Neutrophil (primary cell): ENCODE measurements at regions not wholly inside any gene's neighbourhood (a gene's known extent, or its start where the extent isn't known, plus 50 kb on each side); places are given as distances from the start of the nearest gene placed in this dataset.
"Not testable (repeated sequence)": the region's sequence is repeated elsewhere in the genome, so short reads cannot be mapped to it uniquely, and the experiment has no call there.

ENCODE experiments used
- H3K27ac ChIP-seq: fragments of 200-600 bp; sonication (generic); 2 replicates; pipeline ENCODE4 v1.5.1; 2016; ENCODE audit warnings: mild to moderate bottlenecking, moderate library complexity
- H3K27me3 ChIP-seq: fragments of 200-600 bp; sonication (generic); 2 replicates; pipeline ENCODE4 v1.6.0; 2016; ENCODE audit warnings: mild to moderate bottlenecking
- H3K36me3 ChIP-seq: fragments of 200-600 bp; sonication (generic); 2 replicates; pipeline ENCODE4 v1.5.1; 2017
- H3K4me1 ChIP-seq, 2 experiments: fragments of 200-600 bp in 1 of 2; sonication (generic) in 1 of 2; 1 replicate in 1 of 2; 2 replicates in 1 of 2; pipeline versions ENCODE4 v1.5.1 to v1.6.1; 2013 to 2016; ENCODE audit warnings: low read depth in 1 of 2, low read length in 1 of 2, mild to moderate bottlenecking in 1 of 2, moderate library complexity in 1 of 2; ENCODE audit not compliant: control insufficient read depth in 1 of 2, insufficient read depth in 1 of 2
- H3K4me3 ChIP-seq, 2 experiments: fragments of 200-600 bp in 1 of 2; sonication (generic) in 1 of 2; 1 replicate in 1 of 2; 2 replicates in 1 of 2; pipeline ENCODE4 v1.5.1; 2013 to 2016; ENCODE audit warnings: low read depth in 1 of 2, low read length in 1 of 2, mild to moderate bottlenecking in 1 of 2, moderate library complexity in 1 of 2
- H3K9me3 ChIP-seq: fragments of 200-600 bp; sonication (generic); 2 replicates; pipeline ENCODE4 v1.5.1; 2016
- TF ChIP-seq, protein P1 (sequence below): fragments of 200-600 bp; sonication (generic); IDR thresholded peaks from 2 replicates; pipeline ENCODE4 v1.5.1; 2016; ENCODE audit warnings: antibody characterized with exemption

DNA sequence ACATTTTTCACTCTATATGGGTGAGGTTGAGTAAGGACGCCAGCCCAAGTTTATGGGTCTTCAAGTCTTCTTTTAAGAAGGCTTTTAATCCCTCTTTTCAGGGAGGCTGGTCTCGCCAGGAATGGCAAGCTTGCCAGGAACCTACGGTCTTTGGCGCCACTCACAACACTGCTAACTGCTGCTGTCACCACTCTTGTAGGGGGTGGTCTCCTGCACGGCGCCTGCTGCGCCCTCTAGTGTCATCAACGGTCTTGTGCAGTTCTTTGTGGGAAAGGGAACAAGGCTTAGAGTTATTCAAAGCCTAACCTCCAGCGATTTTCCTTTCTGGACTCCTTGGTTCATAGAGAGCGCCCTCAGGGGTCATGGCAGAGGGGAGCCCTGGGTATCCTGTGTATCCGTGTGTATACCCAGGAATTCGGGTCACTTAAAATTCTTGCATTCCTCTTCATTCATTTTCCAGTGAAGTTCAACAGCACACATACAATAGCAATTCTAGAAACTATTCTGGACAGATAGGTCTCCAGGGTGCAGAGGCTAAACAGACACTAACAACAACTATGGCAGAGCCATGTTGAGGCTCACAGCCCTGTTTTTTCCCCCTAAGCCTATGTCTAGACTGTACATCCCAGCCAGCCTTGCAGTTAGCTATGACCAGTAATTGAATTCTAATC, 392.8 kb upstream of the CAMK1G start:
- H3K4me1 ChIP-seq = no peaks in the 10 kb centered on the region
- H3K27me3 ChIP-seq = no peaks in the 10 kb centered on the region

DNA sequence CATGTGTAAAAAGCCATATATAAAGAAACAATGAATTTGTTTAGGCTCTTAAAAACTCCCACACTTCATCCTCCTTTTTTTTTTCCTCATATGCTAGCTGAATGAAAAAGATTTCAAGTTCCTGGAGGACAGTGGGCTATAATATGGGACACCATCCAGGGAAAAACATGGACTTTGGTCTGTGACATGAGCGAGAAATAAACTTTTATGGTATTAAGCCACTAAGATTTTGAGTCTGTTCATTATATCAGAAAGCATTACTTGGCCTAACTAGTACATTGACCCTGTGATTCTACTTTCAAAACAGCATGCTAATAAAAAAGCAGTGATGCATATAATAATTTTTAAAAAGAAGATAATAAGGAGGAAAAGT, 392.3 kb upstream of the CAMK1G start:
- Histone ChIP-seq H3K4me1 (no peaks in the 10 kb centered on the region), H3K9me3 (peaks cover 3% of the 10 kb centered on the region), H3K27ac (no peak overlapping the region), H3K27me3 (no peaks in the 10 kb centered on the region), H3K4me3 (no peak overlapping the region), H3K36me3 (no peaks in the 10 kb centered on the region)
- TF ChIP-seq, protein P1, sequence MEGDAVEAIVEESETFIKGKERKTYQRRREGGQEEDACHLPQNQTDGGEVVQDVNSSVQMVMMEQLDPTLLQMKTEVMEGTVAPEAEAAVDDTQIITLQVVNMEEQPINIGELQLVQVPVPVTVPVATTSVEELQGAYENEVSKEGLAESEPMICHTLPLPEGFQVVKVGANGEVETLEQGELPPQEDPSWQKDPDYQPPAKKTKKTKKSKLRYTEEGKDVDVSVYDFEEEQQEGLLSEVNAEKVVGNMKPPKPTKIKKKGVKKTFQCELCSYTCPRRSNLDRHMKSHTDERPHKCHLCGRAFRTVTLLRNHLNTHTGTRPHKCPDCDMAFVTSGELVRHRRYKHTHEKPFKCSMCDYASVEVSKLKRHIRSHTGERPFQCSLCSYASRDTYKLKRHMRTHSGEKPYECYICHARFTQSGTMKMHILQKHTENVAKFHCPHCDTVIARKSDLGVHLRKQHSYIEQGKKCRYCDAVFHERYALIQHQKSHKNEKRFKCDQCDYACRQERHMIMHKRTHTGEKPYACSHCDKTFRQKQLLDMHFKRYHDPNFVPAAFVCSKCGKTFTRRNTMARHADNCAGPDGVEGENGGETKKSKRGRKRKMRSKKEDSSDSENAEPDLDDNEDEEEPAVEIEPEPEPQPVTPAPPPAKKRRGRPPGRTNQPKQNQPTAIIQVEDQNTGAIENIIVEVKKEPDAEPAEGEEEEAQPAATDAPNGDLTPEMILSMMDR = no peak

More for the DNA sequence above, 392.8 kb upstream of the CAMK1G start:
- Histone ChIP-seq H3K36me3 (no peaks in the 10 kb centered on the region), H3K4me3 (no peak overlapping the region), H3K27ac (no peak overlapping the region), H3K9me3 (no peaks in the 10 kb centered on the region)
- TF ChIP-seq, protein P1 = no peak

DNA sequence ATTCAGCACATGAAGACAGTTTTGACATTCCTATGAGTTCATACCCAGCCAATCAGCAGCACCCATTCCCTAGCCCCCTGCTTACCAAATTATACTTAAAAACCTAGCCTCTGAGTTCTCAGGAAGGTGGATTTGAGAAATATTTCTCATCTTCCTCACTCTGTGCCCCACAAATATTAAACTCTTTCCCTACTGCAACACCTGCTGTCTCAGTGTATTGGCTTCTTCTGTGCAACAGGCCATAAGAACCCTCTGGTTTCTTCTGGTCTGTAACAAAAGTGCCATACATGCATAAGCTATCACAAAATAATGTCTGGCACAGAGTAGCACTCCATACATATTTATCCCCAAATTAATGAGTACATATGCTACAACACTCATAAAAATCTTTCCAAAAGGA, 387.4 kb upstream of the CAMK1G start:
- TF ChIP-seq, protein P1 = no peak
- H3K4me3 ChIP-seq = no peak overlapping the region
- no peak overlapping the region for H3K27ac ChIP-seq

DNA sequence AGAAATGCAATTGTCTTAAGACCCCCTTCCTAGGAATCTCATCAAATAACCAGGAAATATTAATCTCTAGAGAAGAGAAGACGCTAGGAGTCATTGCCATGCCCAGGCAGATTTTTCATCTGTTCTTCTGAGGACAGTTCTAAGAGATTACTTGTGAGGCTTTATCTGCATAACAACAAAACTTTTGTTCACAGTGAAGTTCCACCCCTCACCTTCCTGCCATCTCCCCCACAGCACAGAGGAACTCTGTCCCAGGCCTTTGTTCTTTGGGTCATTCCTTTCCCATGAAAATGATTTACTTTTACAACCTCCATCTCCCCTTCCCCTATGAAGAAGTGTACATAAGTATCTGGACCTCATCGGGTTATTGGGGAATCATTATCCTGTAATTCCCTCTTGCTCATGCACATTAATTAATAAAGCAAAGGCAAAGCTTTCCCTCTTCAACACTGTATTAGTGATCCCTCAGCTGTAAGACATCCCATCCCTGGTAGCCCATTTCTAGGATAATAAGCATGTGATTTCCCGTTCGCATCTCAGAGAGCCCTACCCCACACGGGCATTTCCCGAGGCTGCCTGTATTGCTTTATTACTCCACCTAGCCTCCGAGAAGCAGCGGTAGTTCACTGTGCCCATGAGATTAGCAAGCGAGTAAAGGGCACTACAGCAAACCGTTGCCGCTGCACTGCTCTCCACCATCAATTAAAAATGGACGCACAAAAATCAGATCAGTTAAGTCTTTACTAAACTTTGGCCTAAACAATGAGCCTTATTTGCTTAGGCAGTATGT, 384.4 kb upstream of the CAMK1G start:
- no peaks in the 10 kb centered on the region for H3K4me1 ChIP-seq
- H3K9me3 ChIP-seq = peaks cover 6% of the 10 kb centered on the region
- no peak overlapping the region for H3K4me3 ChIP-seq
- no peaks in the 10 kb centered on the region for H3K27me3 ChIP-seq
- H3K36me3 ChIP-seq = no peaks in the 10 kb centered on the region
- TF ChIP-seq, protein P1 = no peak
- no peak overlapping the region for H3K27ac ChIP-seq

More for the DNA sequence above, 387.4 kb upstream of the CAMK1G start:
- peaks cover 6% of the 10 kb centered on the region for H3K9me3 ChIP-seq
- no peaks in the 10 kb centered on the region for H3K36me3 ChIP-seq
- no peaks in the 10 kb centered on the region for H3K4me1 ChIP-seq
- no peaks in the 10 kb centered on the region for H3K27me3 ChIP-seq

DNA sequence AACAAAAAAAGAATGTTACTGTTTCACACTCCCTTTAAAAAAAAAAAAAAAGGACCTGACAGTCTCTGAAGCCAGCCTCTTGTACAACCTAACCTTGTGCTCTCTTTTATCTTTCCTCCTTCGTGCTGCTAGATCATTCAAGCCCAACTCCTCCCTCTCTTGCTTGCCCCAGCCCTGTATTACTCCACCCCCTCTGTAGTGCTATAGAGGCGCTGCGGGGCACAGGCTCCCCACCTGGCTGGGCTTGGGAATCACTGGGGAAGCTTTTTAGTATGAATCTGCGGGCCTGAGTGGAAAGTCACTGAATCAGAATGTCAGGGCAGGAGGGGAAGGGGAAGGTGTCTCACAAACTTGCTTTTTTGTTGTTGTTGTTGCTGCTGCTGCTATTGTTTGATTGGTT, 383.7 kb upstream of the CAMK1G start:
- peaks cover 6% of the 10 kb centered on the region for H3K9me3 ChIP-seq
- no peaks in the 10 kb centered on the region for H3K4me1 ChIP-seq
- no peak overlapping the region for H3K27ac ChIP-seq
- no peaks in the 10 kb centered on the region for H3K27me3 ChIP-seq
- no peak overlapping the region for H3K4me3 ChIP-seq
- TF ChIP-seq, protein P1 = no peak
- H3K36me3 ChIP-seq = no peaks in the 10 kb centered on the region

DNA sequence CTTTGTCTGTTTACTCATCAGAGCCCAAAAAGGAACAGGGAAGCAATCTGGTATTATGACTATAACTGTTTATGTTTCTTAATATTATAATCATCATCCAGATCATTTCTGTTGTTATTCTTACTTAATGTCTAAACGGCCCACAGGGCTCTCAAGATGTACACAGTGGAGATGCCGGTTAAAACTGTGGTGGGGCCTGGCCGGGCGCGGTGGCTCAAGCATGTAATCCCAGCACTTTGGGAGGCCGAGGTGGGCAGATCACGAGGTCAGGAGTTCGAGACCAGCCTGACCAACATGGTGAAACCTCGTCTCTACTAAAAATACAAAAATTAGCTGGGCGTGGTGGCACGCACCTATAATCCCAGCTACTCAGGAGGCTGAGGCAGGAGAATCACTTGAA, 381.2 kb upstream of the CAMK1G start:
- peaks cover 14% of the 10 kb centered on the region for H3K27me3 ChIP-seq
- H3K4me1 ChIP-seq = not testable (repeated sequence)

More for the DNA sequence above, 381.2 kb upstream of the CAMK1G start:
- not testable (repeated sequence) for H3K4me3 ChIP-seq, H3K9me3 ChIP-seq, H3K27ac ChIP-seq, H3K36me3 ChIP-seq
